ENCODE measurements at regions not wholly inside any gene's neighbourhood (a gene's known extent, or its start where the extent isn't known, plus 50 kb on each side); places are given as distances from the start of the nearest gene placed in this dataset.

GRCh38 chr2:154623819-154624218, 74.7 kb upstream of the KCNJ3 start:
- Histone ChIP-seq H3K27me3 (no peaks in the 10 kb centered on the region), H3K36me3 (no peaks in the 10 kb centered on the region), H3K4me3 (no peak overlapping the region), H3K9me3 (no peaks in the 10 kb centered on the region)
- DNase-seq = peak; percentile 4

DNA sequence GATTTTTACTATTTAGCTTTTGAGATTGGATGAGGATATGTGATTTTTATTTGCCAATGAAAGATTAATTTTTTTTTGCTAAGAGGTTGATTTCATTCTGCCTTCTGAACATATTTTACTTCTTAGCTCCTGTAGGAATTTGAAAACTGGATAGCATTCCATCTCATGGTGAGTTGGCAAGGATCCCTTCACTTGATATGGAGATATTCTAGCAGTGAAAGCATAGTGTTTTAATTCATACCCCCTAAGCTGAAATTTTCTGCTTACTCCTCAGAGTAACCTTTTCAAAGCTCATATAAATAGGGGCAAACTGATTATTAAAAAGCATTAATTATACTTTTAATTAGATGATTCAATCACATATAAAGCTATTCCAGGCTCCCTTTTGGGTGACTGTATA, 61.0 kb upstream of the KCNJ3 start:
- DNase-seq = no peak
- H3K36me3 ChIP-seq = no peaks in the 10 kb centered on the region
- H3K4me3 ChIP-seq = no peak overlapping the region
- H3K27me3 ChIP-seq = no peaks in the 10 kb centered on the region
- H3K9me3 ChIP-seq = no peaks in the 10 kb centered on the region

DNA sequence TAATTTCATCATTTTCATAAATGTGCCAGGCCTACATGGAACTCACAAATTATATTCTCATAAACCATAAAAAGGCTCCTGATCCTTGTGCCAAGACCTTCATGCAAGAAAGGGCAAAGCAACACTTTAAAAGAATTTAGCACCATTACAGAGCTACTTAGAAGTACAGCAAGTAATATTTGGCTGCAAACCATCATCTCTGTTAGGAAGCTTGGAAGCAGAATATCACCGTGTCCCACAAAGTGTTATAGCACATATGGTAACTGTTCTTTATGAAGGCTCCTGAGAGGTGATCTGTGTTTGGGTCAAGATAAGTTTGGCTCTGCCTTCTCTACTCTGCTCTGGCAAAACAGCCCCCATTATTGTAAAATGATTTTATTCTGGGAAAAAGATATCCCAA, 59.7 kb upstream of the KCNJ3 start:
- Histone ChIP-seq H3K36me3 (no peaks in the 10 kb centered on the region), H3K27me3 (no peaks in the 10 kb centered on the region), H3K4me3 (no peak overlapping the region), H3K9me3 (no peaks in the 10 kb centered on the region)
- no peak for DNase-seq

- Histone ChIP-seq H3K27me3 (no peaks in the 10 kb centered on the region), H3K4me3 (no peak overlapping the region), H3K36me3 (no peaks in the 10 kb centered on the region), H3K9me3 (no peaks in the 10 kb centered on the region)
- DNase-seq = no peak
These were observed 58.5 kb upstream of the KCNJ3 start for GRCh38 chr2:154640000-154640399.
